GM19324 (cell line): ENCODE measurements at regions not wholly inside any gene's neighbourhood (a gene's known extent, or its start where the extent isn't known, plus 50 kb on each side); places are given as distances from the start of the nearest gene placed in this dataset.
A peak's percentile ranks its signal among the peaks of the same experiment; 100 is the strongest.

Experiments
- ATAC-seq: cut with Tn5 transposase; IDR thresholded peaks from one replicate; pipeline ENCODE4 v1.9.1; 2021; ENCODE audit warnings: mild to moderate bottlenecking, moderate library complexity; ENCODE audit not compliant: unreplicated experiment, low FRiP score

DNA sequence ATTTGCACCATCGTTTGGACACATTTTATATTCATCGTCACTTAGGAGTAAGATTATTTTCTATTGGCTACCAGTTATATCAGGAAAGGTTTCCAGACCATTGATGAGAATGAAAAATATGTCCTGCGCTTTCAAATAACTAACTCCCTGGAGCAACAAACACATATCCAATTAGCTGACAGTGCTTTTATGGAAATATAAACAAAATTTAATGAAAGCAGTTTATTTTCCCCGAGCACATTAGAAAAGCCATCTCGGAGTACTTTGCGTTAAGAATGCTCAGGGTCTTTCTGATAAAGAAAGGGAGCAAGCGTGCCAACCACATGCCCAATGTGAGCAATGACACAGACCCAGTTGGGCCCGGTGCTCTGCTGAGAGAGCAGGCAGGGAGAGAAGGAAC, 85.1 kb upstream of the ZPBP start:
- ATAC-seq: no peak

DNA sequence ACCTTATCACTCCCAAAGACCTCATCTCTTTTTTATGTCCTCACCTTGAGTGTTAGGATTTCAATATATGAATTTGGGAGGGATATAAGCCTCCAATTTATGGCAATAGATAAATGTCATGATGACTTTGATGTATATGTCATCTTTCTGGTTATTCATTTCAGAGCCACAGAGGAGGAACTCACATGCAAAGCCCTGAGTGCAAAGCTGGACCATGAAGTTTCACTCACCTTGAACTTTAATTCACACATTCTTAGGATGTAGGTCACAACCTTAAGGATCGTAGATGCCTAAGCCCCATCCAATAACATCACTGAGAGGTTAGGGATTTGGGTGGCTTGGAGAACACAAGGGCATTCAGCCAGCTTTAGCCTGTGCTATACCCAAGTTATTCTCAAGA, 81.9 kb upstream of the ZPBP start:
- ATAC-seq: no peak

DNA sequence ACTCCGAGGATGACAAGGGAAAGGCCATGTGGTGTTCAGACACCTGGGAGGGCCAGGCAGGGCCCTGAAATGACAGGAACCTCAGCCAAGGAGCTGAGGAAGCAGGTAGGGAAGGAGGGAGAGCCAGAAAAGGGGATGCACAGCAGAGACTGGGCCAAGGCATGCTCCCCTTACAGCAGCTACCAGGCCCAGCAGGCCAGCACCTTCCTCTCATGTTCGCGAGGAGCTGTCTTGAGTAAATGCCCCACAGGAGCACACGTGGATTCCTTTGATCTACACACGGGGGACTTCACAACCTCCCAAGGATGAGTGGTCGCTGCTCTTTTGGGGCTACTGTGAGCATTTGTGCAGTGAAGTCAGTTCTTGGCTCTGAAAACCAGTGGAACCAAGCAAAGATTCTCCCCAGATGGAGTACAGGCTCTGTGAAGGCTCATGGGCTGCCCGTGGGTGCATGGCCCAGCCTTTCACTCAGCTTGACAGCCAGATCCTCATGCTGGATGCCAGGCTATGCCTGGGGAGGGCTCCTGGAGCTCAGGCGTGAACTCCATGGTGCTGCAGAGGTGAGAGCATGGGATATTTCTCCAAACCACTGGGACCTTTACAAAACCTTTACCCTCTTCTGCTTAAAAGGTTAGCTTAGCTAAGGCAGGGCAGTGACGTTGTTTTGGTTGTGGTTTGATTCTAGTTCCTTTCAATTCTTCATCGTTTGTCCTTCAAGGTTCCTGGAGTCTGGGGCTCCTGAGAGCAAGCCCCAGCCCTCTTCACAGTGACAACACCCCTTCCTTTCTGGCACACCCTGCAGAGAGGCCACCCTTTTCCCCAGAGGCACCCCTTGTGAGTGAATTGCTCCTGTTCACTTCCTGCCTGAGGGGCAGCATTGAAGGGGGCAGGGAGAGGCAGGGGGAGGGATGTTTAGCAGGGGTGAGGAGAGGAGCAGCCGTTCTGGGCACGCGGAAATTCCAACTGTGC, 74.2 kb upstream of the ZPBP start:
- no peak for ATAC-seq

DNA sequence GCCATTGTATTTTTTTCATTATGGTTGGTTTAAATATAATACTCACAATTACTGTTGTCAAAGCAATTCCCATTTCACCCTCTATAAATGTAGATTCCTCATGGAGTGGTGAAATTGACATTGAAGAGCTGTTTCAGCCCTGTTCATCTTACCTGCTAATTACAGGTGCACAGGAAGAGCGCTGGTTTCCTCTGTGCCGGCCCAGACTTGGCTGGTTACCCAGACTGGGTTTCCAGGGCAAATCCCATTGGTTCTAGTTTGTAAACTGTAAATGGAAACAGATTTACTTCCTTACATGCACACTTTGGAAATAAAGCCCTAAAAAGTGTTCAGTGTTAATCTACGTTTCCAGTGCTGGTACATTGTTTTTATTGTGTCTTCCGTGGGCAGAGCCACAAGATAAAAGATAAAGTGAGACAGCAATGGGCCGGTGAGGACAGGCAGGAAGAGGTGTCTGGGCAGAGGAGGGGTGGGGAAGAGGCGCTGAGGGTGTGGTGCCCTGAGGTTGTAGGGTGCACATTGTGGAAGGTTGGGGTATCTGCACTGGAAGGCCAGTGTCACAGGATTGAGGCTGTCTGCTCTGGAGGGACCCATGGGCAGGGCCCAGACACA, 71.6 kb upstream of the ZPBP start:
- no peak for ATAC-seq

DNA sequence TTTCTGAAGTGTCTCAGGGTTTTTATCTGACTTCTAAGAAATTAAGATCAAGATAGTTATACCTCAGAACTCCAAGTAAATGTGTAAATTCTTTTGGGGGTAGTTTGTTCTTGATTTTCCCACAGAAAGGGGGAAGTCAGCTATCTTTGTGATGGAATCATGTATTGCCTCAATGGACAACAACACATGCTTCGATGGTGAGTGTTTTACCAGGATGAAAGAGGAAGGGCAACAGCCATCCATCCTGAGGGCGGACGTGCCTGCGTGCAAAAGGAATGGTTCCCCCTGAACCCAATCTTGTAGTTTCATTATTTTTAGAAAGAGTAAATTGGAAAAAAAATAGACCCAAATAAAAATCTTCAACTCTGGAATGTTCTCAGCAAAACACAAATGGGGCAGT, 67.2 kb upstream of the ZPBP start:
- no peak for ATAC-seq

DNA sequence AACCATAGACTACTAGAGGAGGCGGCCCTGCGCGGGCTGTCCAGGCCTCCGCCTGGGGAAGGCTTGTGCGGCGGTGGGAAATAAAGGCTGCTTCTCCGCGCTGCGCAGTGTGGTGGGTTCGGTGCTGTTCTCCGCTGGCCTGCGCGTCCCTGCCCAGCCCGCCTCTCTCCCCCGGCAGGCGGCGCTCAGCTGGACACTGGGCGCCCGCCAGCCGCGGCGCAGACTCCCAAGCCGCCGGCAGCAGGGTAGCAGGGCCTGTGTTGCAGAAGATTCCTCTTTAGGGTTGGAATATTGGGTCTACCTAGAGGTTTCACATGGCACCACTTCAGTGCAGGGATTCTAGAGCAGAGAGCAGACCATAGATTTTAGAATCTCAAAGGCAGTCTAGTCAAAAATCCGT, 66.1 kb upstream of the ZPBP start:
- ATAC-seq: no peak

DNA sequence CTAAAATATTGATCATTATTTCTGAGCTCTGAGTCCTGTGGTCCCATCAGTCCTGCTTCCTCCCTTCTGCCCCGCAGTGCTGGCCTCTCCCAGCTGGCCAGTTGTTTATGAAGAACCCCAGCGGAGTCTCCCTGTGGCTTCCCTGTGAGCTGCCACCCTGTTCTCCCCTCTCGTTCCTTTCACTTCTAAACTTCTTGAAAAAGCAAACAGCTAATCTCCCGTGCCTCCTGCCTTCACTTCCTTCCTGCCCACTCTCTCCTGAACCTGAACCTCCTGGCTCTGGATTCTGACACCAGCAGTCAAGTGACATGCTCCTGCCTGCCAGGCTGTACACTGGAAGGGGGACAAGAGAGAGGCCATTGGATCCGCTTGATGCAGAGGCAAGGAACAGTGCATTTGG, 63.7 kb upstream of the ZPBP start:
- no peak for ATAC-seq

DNA sequence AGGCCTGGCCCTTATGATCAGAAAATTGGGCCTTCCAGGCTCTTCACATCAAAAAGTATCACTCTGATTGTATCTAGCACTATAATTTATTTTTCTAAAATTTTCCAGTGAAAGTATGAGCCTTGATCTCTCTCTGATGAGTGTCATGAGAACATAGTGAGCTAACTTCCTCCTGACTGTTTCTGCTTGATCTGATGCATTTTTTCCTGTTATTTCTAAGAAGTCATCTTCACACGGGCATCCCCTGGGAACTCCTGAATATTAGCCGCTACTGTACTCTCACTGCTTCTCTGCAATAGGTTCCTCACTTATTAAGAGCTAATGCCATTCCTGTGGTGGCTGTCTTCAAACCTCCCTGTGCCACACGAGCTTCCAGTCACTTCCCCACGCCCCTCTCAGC, 63.1 kb upstream of the ZPBP start:
- no peak for ATAC-seq

DNA sequence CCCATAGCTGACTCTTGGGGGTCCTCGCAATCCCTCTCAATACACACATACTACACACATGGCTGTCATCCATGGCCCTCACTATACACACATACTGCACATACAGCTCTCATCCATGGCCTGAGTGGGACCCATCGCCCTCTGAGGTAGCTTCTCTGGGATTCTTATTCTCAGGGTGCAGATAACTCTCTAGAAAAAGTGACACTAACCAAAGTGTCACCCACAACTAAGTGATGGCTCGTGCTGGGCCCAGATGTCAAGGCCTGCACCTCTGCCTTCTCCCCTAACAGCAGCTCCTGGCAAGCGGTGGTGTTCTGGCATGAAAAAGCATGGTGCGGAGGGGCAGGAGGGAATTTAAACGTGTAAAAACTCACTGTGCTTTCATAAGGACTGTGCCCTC, 62.7 kb upstream of the ZPBP start:
- no peak for ATAC-seq

DNA sequence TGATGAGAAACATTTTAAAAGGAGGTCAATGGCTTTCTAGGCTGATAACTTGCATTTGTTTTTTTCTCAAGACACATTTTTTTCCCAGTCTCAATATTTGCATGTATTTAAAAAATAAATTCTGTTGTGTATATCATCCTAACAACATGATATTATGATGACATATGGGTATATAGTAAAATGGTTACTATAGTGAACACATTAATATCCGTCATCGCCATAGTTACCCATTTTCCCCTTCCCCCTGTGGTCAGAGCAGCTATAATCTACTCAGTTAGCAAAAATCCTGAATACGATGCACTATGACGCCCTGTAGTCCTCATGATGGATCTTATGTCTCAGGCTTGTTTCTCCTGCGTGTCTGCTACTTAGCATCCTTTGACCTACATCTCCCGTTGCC, 60.9 kb upstream of the ZPBP start:
- ATAC-seq: no peak

DNA sequence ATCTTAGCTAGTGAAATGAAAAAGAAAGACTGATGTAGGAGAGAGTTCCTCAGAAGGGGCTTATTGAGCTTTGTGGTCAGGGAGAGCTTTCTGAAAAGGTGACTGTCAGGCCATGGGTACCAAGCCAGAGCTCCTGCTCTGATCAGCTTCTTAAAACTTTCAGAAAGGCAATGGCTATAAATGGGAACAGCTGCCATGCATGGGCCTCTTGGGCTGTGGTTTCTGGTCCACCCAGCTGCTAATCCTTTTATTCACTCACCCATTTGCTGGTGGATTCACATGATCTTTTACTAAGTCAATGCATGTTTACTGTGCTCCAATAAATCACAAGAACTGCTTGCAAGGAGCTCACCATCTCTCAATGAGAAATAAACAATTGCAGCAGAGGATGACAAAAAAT, 60.1 kb upstream of the ZPBP start:
- ATAC-seq: no peak

DNA sequence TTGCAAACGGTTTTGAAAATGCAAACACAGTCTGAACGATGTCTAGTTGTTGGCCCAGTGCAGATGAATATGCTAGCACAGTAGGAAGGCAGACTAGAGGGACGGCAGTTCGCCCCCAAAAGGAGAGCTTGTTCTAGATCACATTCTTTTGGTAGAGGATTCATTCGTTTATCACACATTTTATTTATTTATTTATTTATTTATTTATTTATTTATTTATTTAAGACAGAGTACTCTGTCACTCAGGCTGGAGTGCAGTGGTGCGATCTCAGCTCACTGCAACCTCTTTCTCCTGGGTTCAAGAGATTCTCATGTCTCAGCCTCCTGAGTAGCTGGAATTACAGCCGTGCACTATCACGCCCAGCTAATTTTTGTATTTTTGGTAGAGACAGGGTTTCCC, 59.4 kb upstream of the ZPBP start:
- ATAC-seq: no peak

DNA sequence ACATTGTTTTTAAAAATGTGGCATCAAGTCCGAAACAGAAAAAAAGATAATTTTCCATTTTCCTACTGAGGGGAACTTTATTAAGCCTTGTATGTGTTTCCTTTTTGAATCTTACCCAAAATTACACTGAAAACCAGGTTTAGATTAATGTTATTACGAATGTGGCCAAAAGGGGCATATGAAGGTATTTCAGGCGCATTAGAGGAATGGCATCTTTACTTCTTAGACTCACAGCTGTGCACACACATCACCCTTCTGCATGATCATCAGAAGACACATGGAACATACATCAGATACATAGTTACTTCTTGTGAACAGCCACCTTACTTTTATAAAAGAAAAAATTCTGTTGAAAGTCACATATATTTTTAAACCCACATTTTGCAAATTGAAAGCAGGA, 58.6 kb upstream of the ZPBP start:
- no peak for ATAC-seq

DNA sequence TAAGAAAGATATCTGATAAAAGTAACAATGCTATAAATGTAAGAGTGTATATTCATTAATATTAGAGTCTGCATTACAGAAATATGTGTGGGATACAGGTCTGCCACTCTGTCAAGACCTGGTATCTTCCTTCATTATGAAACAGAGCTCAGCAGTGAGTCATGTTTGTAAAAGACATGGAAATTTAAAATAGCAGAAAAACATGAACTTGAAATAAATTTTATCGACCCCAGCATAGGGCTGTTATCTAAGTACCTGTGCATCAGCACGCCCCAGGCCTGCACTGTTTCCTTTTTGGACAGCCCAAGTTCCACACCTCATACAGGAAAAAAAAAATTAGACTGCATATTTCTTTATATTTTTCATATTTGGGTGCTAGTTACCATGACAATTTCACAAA, 58.0 kb upstream of the ZPBP start:
- ATAC-seq: no peak

DNA sequence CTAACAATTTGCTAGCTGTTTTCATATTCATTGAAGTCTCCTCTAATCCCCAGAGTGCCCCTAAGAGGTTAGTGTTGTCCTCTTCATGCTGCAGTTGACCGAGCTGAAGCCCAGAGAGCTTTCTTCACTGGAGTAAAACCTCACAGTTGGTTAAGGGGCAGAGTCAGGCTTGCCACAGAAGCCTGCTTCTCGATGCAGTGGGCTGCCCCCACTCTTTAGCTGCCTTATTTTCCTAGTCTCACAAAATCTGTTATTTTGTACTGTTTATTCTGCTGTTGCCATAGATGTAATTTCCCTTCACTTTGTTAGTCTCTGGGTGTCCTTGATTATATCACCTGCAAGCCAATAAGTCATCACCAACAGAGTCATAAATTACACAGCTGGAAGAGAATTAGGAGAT, 56.3 kb upstream of the ZPBP start:
- ATAC-seq: no peak

DNA sequence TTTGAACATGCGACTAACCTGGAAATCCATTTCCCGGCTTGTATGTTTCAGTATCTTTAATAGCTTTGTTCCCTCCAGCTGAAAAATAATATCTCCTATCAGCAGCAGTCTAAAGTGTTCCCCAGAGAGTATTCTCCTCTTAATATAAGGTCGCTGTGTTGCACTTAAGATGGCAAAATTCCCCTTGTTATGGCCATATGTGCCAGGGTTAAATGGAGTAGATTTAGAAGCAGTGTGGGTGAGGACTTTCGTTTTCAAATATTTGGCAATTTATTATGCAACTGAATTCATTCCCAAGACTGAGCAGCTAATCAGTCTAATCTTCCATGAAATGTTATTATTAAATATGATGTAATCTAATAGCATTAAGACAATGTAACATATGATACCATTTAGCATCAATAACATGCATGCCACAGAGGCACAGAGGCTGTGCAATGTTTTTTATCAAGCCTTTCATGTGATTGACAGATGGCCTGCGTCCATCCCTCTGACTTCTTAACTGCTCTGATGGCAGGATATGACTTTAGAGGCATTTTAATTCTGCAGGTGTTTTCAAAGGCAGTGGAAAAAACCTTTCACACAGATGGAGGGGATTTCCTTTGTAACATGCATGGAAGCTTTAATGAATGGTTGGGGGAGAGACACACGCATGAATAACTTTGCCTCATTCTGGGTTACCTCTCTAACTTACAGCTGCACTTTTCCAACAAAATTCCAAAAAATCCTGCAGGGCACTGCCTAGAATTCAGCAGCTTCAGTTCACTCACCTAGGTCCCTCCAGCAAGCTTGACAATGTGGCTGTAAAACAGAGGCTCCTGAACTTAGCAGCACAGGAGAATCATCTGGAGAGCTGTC, 55.1 kb upstream of the ZPBP start:
- no peak for ATAC-seq

DNA sequence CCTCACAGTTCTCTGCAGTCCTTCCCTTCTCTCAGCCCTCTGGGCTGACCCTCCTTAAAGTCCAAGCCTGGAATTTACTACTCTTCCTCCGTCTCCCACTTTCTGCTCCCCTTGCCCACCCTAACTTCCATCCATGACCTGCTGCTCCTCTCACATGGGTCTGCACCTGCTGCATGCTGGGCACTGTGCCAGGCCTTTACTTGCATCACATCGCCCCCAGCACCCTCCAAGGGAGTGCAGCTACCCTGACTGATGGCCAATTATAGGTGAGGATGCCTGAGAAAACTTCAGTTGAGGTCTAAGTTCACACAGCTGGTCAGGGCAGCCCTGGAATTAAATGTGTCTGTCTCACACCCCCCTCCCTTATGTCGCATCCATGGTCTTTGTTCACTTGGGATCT, 53.6 kb upstream of the ZPBP start:
- ATAC-seq: no peak

DNA sequence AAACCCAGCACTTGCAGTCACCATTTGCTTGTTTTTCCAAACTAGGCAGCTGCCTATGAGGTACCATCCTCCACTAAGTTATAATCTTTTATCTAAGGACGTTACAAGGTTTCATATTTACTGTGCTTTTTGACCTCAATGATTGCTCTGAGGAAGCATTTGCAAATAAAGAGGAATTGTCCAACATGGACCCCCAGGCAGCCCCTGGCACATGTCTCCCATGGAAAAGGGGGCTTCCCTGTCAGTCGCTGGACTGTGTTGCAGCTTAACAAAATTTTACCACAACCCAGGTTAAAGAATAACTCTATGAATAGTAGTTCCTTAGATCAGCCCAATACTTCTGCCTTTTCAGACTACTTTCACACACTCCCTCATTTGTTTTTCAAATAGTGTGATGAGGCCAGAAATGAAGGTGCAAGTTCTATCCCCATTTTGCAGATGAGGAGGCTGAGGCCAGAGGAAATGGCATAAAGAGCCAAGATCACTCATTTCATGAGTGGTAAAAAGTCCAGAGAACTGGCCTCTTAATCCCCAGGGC, 52.8 kb upstream of the ZPBP start:
- peak; percentile 64 for ATAC-seq

DNA sequence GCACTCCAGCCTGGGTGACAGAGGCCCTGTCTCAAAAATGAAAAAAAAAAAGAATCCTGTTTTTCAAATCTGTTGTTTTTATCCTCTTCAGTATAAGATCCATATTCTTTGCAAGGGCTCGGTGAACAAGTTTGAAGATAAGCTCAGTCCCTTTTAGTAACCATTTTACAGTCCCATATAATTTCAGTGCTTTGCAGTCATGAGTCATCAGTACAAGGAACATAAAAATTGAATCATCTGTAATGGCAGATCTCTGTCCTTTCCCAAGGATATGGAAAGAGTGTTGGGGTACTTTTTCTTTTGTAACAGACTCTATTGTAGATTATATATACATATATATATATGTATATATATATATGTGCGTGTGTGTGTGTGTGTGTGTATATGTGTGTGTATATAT, 52.2 kb upstream of the ZPBP start:
- no peak for ATAC-seq
